Tibial nerve (tissue), 3 donors: ENCODE measurements at regions not wholly inside any gene's neighbourhood (a gene's known extent, or its start where the extent isn't known, plus 50 kb on each side); places are given as distances from the start of the nearest gene placed in this dataset.

Experiments
- CTCF ChIP-seq, 5 experiments: fragments of 200-600 bp in 3 of 5; fragments of 450-650 bp in 2 of 5; sonication (generic) in 3 of 5; IDR thresholded peaks; one replicate each; pipeline ENCODE4 v1.5.1; 2016 to 2019; ENCODE audit warnings: antibody characterized with exemption in 5 of 5, mild to moderate bottlenecking in 3 of 5, moderate library complexity in 2 of 5
- POLR2A ChIP-seq, 2 donors: fragments of 450-650 bp; IDR thresholded peaks; one replicate each; pipeline ENCODE4 v1.6.1; 2017; ENCODE audit warnings: antibody characterized with exemption in 2 of 2, mild to moderate bottlenecking in 2 of 2, moderate library complexity in 2 of 2

DNA sequence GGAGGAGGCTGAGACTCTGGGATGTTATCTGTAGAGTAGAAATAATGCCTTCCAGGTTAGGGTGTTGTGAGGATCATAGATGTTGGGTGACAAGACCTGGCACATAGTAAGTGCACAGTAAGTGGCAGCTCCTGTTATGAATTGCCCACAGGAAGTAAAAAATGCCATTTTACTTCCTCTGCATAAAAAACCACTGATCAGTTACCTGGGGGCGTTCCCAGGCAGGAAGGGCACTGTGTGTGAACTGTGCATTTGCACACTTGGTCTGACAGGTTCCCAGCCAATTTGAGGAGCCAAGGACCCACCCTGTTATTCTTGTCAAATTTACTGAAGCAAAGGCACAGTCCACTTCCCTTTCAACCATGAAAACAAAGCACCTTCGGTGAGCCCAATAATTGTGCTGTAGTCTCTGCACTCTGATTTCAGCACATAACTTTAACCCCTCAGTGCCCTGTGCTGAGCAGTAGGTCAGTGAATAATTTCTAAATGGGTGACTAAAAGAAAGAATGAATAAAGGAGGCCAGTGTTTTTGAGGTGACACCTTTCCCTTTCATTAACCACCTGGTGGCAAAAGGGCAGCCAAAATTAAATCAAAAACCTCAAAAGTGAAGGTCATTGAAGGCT lies 85.8 kb upstream of the ARHGEF3 start:
- no peak for TF ChIP-seq CTCF (IDR thresholded peaks at IDR 0.05)
- TF ChIP-seq POLR2A (IDR thresholded peaks at IDR 0.05): no peak
